Stomach smooth muscle (tissue), 2 donors: ENCODE measurements at regions not wholly inside any gene's neighbourhood (a gene's known extent, or its start where the extent isn't known, plus 50 kb on each side); places are given as distances from the start of the nearest gene placed in this dataset.

Experiments
- H3K27ac ChIP-seq: one replicate; pipeline ENCODE4 v1.7.0; 2013; ENCODE audit warnings: mild to moderate bottlenecking, low read length, inconsistent platforms
- H3K27me3 ChIP-seq, 2 donors: one replicate each; pipeline ENCODE4 v1.7.0; 2013; ENCODE audit warnings: low read length in 2 of 2; ENCODE audit not compliant: insufficient read depth in 2 of 2, control insufficient read depth in 1 of 2
- H3K36me3 ChIP-seq, 2 donors: one replicate each; pipeline ENCODE4 v1.7.0; 2013; ENCODE audit warnings: low read length in 2 of 2; ENCODE audit not compliant: control insufficient read depth in 2 of 2, insufficient read depth in 2 of 2
- H3K4me1 ChIP-seq: one replicate; pipeline ENCODE4 v1.7.0; 2013; ENCODE audit warnings: low read length; ENCODE audit not compliant: control insufficient read depth, insufficient read depth
- H3K4me3 ChIP-seq, 2 donors: one replicate each; pipeline ENCODE4 v1.7.0; 2013; ENCODE audit warnings: low read length in 2 of 2
- H3K9ac ChIP-seq, 2 donors: one replicate each; pipeline ENCODE4 v1.7.0; 2013; ENCODE audit warnings: low read length in 2 of 2, mild to moderate bottlenecking in 1 of 2
- H3K9me3 ChIP-seq, 2 donors: one replicate each; pipeline ENCODE4 v1.7.0; 2013; ENCODE audit warnings: low read length in 2 of 2; ENCODE audit not compliant: control insufficient read depth in 2 of 2
- donor health status: healthy.
- donor health status: Pancreatic carcinoma.

DNA sequence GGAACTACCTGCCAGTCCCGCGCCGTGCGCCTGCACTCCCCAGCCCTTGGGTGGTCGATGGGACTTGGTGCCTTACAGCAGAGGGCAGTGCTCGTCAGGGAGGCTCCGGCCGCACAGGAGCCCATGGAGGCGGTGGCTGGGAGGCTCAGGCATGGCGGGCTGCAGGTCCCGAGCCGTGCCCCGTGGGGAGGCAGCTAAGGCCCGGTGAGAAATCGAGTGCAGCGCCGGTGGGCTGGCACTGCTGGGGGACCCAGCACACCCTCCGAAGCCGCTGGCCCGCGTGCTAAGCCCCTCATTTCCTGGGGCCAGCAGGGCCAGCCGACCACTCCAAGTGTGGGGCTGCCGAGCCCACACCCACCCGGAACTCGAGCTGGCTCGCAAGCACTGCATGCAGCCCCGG, 580.2 kb downstream of the ZIC1 start:
- H3K27me3 ChIP-seq: no peaks in the 10 kb centered on the region
- no peak overlapping the region for H3K9ac ChIP-seq
- H3K9me3 ChIP-seq: no peaks in the 10 kb centered on the region
- no peak overlapping the region for H3K4me3 ChIP-seq
- no peak overlapping the region for H3K27ac ChIP-seq
- no peaks in the 10 kb centered on the region for H3K36me3 ChIP-seq
- H3K4me1 ChIP-seq: no peaks in the 10 kb centered on the region

- H3K4me1 ChIP-seq: no peaks in the 10 kb centered on the region
- no peak overlapping the region for H3K9ac ChIP-seq
- no peaks in the 10 kb centered on the region for H3K36me3 ChIP-seq
- H3K27me3 ChIP-seq: no peaks in the 10 kb centered on the region
- H3K9me3 ChIP-seq: no peaks in the 10 kb centered on the region
- H3K4me3 ChIP-seq: no peak overlapping the region
- no peak overlapping the region for H3K27ac ChIP-seq
Observed at GRCh38 chr3:148002705-148003205, 593.6 kb downstream of the ZIC1 start.

- Histone ChIP-seq H3K27me3 (no peaks in the 10 kb centered on the region), H3K4me1 (no peaks in the 10 kb centered on the region), H3K4me3 (no peak overlapping the region), H3K36me3 (no peaks in the 10 kb centered on the region), H3K27ac (no peak overlapping the region), H3K9ac (no peak overlapping the region), H3K9me3 (no peaks in the 10 kb centered on the region)
Observed at GRCh38 chr3:148004331-148004730, 595.2 kb downstream of the ZIC1 start.

DNA sequence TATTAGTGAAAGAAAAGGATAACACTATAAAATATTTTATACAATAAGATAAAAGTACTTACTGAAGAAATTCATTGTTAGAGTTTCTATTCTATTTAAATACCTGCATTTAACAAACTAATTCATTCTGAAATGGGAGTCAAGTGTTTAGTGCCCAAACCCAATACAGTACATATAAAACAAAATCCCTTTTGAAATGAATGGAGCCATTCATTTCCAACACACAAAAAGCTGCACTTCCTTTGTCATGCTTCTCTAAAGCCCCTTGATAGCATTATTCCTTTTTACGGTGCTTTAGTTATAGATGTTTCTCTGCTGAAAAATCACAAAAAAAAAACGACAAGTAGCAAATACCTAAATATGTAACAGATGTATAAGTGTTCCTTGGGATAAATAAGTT, 596.3 kb downstream of the ZIC1 start:
- Histone ChIP-seq H3K4me1 (no peaks in the 10 kb centered on the region), H3K36me3 (no peaks in the 10 kb centered on the region), H3K27me3 (no peaks in the 10 kb centered on the region), H3K4me3 (no peak overlapping the region), H3K9ac (no peak overlapping the region), H3K27ac (no peak overlapping the region), H3K9me3 (no peaks in the 10 kb centered on the region)

DNA sequence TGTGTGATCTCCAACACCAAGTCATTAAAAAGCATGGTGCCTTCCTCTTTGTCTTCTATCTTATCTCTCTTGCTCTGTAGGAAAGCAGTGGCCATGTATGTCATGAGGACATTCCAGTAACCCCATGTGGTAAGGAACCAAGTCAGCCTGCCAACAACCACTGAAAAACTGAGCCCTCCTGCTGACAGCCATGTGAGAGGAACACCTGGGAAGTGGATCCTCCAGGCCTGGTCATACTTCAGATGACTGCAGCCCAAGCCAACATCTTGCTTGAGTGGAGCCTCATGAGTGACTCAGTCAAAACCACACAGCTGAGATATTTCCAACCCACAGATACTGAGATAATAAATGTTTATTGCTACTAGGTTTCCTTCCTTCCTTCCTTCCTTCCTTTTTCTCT, 597.3 kb downstream of the ZIC1 start:
- Histone ChIP-seq H3K9me3 (no peaks in the 10 kb centered on the region), H3K4me3 (no peak overlapping the region), H3K27me3 (no peaks in the 10 kb centered on the region), H3K27ac (no peak overlapping the region), H3K36me3 (no peaks in the 10 kb centered on the region), H3K9ac (no peak overlapping the region), H3K4me1 (no peaks in the 10 kb centered on the region)

DNA sequence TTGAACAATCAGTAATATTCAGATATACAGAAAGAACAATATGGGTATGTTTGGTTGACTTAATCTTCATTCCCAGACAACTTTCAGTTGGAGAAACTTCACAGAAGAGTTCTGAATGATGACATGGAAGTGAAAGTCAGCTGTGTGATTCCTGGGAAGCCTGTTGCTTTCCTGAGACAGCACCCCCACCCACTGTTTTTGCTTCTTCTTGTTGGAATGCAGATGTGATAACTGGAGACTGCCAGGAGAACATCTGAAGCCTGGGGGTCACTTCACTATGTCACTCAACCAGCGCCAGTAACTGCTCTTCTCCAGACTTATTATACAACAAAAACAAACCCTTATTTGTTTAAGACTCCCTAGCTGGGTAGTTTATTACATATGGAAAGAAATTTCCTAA, 599.4 kb downstream of the ZIC1 start:
- H3K9me3 ChIP-seq: no peaks in the 10 kb centered on the region
- no peak overlapping the region for H3K4me3 ChIP-seq
- no peaks in the 10 kb centered on the region for H3K36me3 ChIP-seq
- H3K4me1 ChIP-seq: no peaks in the 10 kb centered on the region
- H3K9ac ChIP-seq: no peak overlapping the region
- H3K27me3 ChIP-seq: no peaks in the 10 kb centered on the region
- no peak overlapping the region for H3K27ac ChIP-seq

DNA sequence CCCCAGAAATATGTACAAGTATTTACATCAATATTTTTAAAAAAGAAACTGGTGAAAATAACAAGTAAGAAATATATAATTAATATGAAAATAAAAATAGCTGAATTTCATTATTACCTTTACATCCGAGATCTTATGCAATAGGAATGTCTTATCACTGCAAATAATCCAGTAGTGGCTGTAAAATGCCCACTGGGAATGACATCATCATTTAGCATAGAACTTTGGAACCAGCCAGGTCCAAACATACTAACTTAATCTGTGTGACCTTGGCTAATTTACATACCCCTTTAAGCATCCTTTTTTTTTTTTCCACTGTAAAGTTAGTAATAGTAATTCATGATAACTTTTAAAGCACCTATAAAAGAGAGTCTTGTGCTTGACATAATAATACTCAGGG, 611.7 kb downstream of the ZIC1 start:
- H3K27me3 ChIP-seq: no peaks in the 10 kb centered on the region

DNA sequence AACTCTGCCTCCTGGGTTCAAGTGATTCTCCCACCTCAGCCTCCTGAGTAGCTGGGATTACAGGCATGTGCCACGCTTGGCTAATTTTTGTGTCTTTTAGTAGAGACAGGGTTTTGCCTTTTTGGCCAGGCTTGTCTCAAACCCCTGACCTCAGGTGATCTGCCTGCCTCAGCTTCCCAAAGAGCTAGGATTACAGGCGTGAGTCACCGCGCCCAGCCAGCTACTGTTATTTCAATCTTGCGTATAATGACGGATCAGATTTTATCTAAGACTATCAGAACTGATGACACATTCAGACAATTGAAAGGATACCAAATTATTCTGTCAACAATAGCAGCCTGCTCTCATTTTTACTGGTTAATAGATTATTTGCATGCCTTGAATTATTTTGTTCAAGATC, 612.2 kb downstream of the ZIC1 start:
- Histone ChIP-seq H3K9ac (no peak overlapping the region), H3K36me3 (no peaks in the 10 kb centered on the region), H3K4me3 (no peak overlapping the region), H3K27ac (no peak overlapping the region), H3K27me3 (no peaks in the 10 kb centered on the region), H3K4me1 (no peaks in the 10 kb centered on the region), H3K9me3 (no peaks in the 10 kb centered on the region)

More for the DNA sequence above, 611.7 kb downstream of the ZIC1 start:
- H3K4me1 ChIP-seq: no peaks in the 10 kb centered on the region
- H3K36me3 ChIP-seq: no peaks in the 10 kb centered on the region
- no peak overlapping the region for H3K27ac ChIP-seq
- H3K4me3 ChIP-seq: no peak overlapping the region
- H3K9me3 ChIP-seq: no peaks in the 10 kb centered on the region
- H3K9ac ChIP-seq: no peak overlapping the region

DNA sequence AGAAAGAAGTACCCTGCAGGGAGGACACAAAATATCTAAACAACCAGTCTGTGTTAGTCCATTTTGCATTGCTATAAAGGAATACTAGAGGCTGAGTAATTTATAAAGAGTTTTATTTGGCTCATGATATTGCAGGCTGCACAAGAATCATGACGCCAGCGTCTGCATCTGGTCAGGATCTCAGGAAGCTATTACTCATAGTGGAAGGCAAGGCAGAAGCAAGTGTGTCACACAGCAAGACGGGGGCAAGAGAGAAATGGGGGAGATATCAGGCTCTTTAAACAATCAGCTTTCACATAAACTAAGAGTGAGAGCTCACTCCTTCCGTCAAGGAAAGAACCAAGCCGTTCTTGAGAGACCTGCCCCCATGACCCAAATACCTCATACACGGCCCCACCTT, 614.8 kb downstream of the ZIC1 start:
- Histone ChIP-seq H3K4me3 (peak overlapping the region in 1 of 2 donors; percentile 24), H3K4me1 (no peaks in the 10 kb centered on the region), H3K9ac (no peak overlapping the region), H3K9me3 (no peaks in the 10 kb centered on the region), H3K27ac (no peak overlapping the region), H3K36me3 (no peaks in the 10 kb centered on the region), H3K27me3 (no peaks in the 10 kb centered on the region)

DNA sequence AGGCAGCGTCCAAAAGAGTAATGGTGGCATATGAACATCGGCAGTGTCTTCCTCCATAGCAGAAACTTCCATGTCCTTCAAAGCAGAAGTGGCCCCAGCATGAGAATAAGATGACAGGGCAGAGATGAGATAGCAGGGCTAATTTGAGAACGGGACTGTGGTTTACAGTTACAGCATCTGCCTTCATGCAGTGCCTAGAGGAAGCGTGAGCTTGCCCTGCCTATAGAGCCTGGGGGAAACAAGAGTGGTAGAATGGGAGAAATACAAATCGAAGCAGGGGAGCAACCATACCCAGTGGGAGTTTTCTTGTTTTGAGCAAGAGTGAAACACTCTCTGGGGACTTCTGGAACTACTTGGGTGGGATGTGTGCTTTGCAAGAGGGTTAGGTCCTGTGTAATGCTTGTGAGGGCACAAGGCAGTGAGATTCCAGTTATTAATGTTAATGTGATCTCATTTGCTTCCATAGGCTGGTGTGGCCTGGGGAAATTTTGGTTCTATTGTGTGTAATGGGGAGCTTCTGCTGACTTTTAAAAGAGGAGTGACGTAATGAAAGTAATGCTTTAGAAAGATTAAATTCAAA, 616.9 kb downstream of the ZIC1 start:
- no peaks in the 10 kb centered on the region for H3K36me3 ChIP-seq
- H3K27ac ChIP-seq: no peak overlapping the region
- no peaks in the 10 kb centered on the region for H3K4me1 ChIP-seq
- H3K27me3 ChIP-seq: no peaks in the 10 kb centered on the region
- no peak overlapping the region for H3K9ac ChIP-seq
- no peaks in the 10 kb centered on the region for H3K9me3 ChIP-seq
- no peak overlapping the region for H3K4me3 ChIP-seq

GRCh38 chr3:148030975-148031374, 621.8 kb downstream of the ZIC1 start:
- Histone ChIP-seq H3K27ac (no peak overlapping the region), H3K36me3 (no peaks in the 10 kb centered on the region), H3K9me3 (no peaks in the 10 kb centered on the region), H3K27me3 (no peaks in the 10 kb centered on the region), H3K4me3 (no peak overlapping the region), H3K4me1 (no peaks in the 10 kb centered on the region), H3K9ac (no peak overlapping the region)
